NCI-H460 (cell line): ENCODE measurements at regions not wholly inside any gene's neighbourhood (a gene's known extent, or its start where the extent isn't known, plus 50 kb on each side); places are given as distances from the start of the nearest gene placed in this dataset.
"Not testable (repeated sequence)": the region's sequence is repeated elsewhere in the genome, so short reads cannot be mapped to it uniquely, and the experiment has no call there.

ENCODE experiments used
- DNase-seq: peaks from one replicate; pipeline ENCODE4 v3.0.0-alpha.2; 2016; ENCODE audit warnings: low read depth; ENCODE audit errors: extremely low read depth

DNA sequence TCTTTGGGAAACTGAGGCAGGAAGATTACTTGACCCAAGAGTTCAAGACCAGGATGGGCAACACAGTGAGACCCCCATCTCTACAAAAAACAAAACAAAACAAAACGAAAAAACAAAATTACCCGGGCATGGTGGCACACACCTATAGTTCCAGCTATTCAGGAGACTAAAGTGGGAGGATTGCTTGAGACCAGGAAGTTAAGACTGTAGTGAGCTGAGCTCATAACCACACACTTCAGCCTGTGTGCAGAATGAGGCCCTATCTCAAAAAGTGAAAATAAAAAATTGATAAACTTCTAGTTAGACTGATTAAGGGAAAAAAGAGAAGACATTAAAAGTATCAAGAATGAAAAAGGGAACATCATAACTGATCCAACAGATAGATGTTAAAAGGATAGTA lies 154.0 kb downstream of the RHOU start:
- DNase-seq = no peak

DNA sequence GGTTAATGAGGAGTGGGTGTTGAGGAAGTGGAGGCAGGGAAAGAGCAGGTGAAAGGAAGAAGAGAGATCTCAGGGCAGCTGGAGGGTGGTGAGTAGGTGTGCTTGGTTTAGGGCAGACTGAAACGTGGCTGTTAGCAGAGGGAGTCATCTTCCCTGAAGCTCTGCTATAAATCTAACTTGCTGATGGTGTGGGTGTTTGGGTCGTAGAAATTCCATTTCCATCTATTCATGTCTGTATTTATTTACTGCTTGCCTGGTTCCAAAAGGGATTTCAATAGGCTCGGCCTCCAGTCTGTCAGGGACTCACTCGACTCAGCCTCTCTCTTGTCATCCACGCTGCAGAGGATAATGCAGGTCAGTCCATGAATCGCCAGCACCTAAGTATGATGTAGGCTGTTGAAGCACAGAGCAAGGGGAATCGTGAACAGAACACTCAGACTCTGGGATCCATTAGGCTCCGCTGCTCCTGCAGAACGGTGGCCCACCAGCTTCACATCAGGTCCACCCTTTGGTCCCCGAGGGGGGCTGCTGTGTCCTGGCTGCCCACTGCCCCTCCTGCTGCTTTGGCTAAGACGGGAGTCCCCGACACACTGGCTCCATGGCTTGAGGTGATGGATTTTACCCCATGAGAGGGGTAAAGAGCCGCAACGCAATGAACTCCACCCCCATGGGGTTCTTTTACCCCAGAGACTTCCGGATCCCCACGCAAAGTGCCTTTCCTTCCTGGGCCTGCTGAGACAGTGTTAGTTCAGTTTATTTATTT lies 156.2 kb downstream of the RHOU start:
- no peak for DNase-seq

DNA sequence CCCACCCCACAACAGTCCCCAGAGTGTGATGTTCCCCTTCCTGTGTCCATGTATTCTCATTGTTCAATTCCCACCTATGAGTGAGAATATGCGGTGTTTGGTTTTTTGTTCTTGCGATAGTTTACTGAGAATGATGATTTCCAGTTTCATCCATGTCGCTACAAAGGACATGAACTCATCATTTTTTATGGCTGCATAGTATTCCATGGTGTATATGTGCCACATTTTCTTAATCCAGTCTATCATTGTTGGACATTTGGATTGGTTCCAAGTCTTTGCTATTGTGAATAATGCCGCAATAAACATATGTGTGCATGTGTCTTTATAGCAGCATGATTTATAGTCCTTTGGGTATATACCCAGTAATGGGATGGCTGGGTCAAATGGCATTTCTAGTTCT lies 156.9 kb downstream of the RHOU start:
- not testable (repeated sequence) for DNase-seq

DNA sequence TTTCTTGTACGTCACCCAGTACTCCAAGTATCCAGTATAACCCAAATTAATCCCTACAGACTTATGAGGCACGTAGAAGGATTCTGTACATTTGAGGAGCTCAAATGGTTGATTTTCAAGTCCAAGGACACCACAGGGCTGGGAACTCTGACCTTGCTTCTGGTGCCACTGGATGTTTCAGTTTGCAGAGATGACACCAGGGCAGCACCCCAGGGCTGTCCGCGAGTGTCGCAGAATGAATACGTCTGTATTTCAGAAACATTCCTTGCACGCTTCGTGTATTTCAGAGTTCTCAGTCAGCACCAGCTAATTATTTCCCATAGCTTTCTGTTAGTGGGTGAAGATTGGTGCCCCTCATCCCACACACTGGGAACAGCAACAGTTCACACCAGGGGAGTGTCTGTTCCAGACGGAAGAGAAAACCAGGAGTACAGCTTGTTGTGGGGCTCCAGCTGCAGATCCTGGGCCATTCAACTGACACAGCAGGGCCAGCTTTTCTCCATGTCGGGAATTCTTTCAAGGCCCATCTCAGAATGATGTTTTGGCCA lies 159.2 kb downstream of the RHOU start:
- DNase-seq = no peak

DNA sequence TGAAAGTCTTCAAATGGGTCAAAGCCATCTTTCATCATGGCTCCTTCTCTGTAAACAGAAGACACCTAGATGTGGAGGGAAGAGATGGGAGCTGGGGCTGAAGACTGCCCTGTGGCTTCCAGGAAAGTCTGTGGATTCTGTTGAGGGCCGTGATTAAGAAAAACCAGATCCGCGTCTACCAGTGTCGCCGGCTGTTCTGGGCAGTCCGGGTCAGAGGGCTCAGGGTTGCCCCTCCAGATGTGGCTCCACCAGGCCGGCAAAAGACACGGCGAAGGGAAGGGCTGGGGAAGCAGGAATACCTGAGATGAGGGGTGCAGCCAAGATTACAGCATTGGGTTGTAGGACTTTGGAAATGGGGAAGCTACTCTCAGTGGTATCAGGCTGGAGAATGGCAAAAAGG lies 162.6 kb downstream of the RHOU start:
- DNase-seq = no peak

DNA sequence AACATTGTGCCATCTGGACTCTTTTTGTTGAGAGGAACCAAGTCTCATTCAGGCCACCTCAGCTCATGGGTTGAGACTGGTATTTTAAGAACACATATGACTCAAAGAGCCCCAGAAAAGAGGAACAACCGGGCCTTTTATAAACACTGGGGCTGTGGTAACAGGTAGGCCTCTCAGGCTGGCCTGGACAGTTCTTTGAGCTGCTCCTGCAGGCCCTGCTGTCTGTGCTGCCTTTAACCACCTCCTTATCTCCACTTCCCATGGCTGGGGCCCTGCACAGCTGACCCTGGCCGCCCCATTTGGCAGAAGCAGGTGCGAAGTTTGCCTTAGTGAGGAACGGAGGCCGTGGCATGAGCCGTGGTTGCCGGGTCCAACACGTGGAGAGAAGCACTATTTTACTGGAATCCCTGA lies 163.3 kb downstream of the RHOU start:
- DNase-seq = no peak

DNA sequence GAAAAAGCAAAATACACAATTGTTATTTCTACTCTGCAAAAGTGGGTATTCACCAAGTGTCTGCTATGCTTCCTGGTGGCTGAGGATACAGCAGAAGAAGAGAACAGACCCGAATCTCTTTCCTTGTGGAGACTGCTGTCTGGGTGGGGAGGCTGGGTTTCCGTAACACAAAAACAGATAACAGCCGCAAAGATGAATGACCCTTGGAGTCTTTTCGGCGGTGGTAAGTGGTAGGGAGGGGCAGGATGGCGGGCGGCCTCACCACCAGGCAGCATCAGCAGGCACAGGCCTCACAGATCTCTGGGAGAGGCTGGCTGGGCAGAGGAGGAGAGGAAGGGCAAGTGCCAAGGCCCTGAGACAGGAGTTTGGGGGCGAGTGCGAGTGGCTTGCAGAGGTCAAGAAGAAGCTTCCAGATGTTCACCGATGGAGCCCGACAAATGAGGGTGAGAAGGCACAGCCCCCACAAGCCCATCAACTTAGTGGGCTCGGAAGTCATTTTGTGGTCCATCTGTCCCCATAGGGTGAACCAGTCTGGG lies 164.2 kb downstream of the RHOU start:
- no peak for DNase-seq

DNA sequence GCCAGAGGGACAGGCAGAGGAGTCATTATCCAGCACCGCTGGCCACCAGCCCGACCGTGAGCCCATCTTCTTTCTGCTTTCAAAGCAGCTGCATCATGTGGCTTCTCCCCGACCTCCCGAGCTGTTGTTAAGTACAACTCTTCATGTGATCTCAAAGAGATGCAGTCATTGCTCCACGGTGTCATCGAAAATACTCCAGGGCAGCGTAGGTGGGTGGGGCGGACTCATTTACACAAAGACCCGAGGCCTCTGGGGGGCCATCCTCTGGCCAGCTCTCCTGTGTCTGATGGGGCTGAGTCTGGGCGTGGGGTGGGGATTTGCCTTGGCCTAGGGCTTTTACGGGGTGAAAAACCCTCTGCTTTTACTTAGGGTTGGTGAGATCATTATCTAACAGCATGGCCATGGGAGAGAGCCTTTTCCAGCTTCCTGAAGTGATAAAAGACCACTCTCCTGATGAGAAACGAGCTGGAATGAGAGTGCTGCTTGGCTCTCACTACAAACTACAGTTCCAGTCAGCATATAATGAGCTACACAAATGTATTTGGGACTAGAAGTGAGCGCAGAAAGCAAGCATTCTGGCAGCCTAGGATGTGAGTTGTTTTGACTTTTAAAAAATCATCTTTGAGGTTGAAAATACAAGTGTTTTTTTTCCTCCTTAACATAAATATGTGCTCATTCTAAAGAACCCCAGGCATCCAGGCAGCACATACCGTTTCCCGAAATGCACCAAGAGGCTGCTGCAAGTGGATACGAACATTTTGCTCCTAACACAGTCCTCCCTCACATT lies 165.0 kb downstream of the RHOU start:
- no peak for DNase-seq

DNA sequence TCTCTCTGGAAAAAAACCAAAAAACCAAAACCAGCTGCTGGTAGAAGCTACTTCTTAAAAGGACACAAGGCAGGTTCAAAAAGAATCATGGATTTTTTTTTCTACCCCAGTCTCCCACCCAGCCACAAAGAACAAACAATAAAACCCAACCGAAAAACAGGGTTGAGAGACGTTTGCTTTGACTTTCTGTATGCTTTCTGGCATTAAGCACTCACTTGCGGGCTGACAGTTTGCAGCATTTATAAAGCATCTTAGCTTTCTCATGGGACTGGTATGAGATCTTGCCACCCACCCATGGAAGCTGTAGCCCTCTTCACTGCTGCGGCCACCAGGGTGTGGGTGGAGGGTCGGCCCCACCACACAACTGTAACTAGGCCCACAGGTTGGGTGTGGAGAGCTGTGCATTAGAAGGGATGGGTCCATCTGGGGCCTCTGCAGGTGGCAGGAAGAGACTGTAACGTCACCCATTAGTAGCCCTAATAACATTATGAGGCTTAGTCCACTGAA lies 165.7 kb downstream of the RHOU start:
- no peak for DNase-seq

DNA sequence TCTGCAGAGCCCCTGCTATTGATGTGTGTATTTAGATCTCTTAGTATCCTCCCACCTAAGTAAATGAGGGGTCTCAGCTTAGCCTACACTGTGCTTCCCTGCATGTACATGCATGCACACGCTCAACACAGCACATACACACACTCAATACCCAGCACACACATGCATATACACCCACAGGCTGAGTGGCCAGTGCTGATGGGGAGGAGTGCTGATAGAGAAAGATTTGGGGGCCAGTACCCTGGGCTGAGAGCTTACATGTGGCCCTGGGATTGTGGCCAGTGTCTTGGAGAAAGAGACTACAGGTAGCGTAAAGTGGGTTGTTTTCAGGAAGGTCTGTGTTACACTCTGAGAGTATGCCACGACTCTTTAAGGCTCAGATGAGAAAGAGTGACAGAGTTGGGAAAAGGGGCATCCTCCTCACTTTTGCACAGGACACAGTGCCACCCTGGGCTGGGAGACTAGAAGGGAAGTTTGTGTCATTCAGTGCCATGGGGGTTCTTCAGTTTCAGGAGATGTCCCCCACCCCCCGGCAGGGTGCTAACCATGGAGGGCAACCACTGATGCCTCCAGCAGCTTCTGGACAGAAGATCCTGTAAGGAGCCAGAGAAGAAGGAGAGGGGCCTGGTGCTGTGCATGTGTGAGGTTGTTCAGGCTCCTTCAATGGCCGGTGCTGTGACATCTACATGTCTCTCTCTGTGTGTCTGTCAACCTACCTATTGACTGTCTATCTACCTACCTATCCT lies 166.8 kb downstream of the RHOU start:
- no peak for DNase-seq

DNA sequence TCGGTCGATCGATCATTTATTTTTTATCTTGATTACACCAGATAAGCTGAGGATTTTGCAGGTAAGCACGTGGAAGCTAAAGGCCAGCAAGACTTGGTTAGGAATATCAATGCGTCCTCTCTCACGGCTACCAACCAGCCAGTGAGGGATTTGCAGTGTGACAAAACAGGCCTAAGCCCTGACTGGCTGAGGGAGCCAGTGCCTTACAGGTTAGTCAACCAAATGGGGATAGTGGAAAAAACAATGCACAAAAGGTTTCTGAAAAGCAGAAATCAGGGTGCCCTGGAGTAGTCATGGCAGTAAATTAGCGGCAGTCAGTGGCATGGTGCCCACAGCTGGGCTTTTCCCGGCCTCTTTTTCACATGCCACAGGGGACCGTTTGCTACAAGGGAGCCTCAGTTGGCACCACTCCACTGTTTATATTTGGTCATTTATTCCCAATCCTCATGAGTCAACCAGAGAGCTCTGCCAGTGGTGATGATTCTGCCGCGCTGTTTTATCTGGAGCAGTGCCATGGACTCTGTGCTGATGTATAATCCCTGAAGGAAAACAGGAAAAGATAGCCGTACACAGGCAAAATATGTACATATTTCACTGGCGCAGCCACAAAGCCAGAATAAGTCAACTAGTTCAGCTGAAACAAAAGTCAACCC lies 167.6 kb downstream of the RHOU start:
- peak; percentile 96 for DNase-seq

DNA sequence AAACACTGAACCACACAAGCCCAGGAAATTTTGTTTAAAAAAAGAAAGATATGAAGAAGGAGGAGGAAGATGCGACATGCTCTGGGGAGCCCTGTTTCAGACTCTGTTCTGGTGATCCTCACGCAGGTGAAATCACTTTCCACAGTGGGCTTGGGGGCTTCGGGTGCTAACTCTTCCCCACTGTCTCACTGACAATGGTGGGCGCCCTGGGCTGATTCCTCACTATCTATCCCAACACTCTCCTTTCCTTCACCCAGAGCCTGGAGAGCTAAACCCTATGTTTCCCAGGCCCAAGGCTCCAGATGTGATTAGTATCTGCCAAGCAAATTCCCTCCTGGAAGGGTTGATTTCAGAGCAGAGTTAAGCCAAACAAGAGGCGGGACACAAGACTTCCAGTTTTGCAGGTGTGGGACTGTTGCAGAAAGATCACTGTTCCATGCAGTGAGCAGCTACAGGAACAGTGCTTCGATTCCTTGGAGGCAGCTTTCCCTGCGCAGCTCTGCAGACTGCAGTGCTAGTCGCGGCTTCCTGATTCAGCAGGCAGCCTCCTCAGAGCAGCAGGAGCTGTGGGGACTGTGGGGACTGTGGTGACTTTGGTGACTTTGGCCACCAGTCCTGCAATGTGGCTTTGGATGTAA lies 168.3 kb downstream of the RHOU start:
- DNase-seq = no peak

DNA sequence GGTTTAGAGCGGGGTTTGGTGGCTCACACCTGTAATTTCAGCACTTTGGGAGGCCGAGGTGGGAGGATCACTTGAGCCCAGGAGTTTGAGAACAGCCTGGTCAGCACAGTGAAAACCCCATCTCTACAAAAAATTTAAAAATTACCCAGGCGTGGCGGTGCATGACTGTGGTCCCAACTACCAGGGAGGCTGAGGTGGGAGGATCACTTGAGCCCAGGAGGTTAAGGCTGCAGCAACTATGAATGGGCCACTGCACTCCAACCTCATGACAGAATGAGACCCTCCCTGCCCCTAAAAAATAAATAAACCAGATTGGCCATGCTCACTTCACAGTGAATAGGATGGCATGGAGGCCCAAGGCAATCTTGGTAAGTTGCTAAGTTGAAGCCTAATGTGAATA lies 168.9 kb downstream of the RHOU start:
- DNase-seq = no peak

DNA sequence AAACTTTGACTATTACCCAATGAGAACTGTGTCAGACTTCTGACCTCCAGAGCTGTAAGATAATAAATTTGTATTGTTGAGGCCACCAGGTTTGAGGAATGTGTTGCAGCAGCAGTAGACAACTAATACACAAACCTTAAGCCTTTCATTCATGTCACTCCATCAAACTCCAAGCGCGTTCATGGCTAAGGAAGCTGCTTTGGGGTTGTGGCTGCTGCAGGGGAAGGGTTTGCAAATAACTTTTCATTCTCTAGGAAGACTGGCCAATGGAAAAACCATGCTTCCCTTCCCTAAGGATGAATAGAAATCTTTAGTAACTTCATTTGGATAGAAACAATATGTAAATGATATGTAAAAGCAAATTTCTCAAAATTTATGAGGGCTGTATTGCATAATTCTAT lies 170.4 kb downstream of the RHOU start:
- DNase-seq = no peak

DNA sequence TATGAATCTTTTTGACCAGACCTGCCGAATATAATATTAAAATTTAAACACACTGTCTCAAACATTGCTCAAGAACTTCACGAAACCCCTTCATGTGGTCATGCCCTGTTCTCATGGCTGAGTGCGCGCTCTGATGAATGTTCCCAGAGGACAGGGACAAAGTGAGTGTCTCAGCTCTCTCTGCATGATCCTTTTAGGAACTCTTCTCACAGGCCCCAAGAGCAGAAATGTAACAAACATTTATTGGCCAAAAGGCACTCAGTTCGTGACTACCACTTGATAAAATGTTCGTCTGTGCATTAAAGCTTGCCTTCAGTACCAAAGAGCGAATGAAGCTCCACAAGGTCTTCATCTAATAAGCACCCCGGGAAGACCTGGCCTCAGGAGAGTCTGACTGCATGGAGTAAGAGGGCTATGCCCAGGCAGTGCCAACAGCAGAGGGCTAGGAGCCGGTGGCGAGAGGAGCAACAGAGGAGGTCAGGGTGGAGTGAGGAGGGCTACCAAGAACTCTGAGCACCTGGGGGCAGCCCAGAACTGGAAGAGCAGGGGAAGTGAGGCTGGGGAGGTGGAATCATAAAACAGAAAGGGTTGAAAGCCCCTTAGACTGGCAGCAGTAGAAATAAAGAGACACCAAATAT lies 171.1 kb downstream of the RHOU start:
- no peak for DNase-seq

DNA sequence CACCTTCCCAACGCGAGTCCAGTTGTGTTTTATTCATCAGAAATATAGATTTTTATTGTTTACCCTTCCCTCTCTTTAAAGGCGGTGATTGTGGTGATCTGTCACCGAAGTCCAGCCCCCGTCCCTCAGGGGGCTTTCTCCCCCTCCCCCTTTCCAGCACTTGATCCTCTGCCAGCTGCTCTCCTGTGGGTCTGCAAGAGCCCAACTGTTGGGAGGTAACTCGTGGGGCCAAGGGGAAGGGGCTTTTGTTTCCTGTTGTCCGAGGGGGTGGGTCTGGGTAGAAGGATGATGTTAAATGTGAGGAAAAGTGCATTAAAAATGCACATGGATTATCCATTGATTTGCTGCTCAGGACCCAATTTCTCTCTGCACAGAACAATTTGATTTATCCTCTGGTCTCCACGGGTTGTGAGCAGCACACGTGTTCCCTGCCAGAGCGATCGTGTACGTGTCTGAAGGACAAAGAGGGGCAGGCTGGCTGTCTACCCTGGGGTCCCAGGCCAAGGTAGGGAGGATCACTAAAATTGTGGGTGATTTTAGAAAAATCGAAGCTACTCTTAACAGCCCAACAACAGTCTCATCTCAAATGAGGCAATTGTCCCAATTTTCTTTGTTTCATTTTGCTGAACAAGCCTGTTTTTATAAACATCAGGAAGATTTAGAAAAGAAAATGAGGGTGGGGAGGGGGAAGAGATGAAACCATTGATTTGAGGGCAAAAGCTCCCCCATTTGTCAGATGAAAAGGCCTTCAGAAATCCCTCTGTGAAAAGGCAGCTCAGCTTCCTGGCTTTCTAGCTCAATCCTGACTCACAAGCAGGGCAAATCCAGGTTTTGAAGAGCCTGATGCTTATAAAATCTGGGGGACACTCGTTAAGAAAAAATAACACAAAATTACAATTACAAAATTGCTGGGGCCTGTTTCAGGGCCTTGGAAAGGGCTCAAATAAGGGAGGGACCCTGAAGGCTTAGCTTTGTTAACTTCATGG lies 176.2 kb downstream of the RHOU start:
- DNase-seq = no peak

DNA sequence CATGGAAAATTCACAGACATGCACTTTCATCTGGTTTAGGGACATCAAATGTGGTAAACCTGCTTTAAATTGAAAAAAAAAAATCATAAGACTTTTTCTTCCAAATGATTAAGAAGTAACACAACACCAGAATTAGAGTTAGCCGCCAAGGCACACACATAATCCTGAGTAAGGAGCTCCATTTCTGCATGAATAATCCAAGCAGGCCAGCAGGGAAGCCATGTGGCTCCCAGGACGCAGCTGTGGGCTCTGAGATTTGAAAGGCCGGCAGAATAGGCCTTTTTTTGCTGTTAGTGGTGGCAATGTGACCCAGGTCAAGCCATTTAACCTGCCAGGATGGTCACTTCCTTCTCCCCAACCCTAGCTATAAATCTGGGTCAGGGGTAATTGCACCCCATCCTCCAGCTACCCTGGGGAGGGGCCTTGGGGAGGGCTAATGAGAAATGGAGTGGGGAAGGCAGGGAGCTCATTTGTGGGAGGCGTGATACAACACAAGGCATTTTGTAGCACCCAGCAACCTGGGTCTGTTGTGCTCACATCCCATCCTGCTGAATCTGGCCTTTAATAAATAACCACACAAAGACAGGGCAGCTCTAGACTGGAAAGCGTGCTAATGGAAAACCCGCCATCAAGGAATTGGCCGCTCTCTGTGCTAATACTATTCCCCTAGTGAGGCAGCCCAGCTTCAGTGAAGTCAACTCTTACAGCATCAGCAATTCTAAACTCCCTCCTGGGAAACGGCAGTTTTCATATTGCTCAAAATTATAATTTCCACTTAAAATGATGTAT lies 178.5 kb downstream of the RHOU start:
- no peak for DNase-seq
